H9 (cell line): ENCODE measurements at regions not wholly inside any gene's neighbourhood (a gene's known extent, or its start where the extent isn't known, plus 50 kb on each side); places are given as distances from the start of the nearest gene placed in this dataset.

ENCODE experiments used
- DNase-seq: peaks from one replicate; pipeline ENCODE4 v3.0.0-alpha.2; 2017
- H2AFZ ChIP-seq: one replicate; pipeline ENCODE4 v1.6.1; 2013; ENCODE audit warnings: mild to moderate bottlenecking, low read length, control low read depth, moderate library complexity
- H2AK5ac ChIP-seq: 2 replicates; pipeline ENCODE4 v1.6.1; 2013; ENCODE audit warnings: low read length, control low read depth, mixed read lengths; ENCODE audit not compliant: insufficient read length
- H2BK120ac ChIP-seq: one replicate; pipeline ENCODE4 v1.6.1; 2013; ENCODE audit warnings: low read depth, mild to moderate bottlenecking, low read length, control low read depth, inconsistent platforms; ENCODE audit not compliant: poor library complexity, severe bottlenecking
- H2BK12ac ChIP-seq: 2 replicates; pipeline ENCODE4 v1.6.1; 2013; ENCODE audit warnings: low read length, control low read depth, mixed read lengths, low read depth; ENCODE audit not compliant: insufficient read length
- H2BK15ac ChIP-seq: 2 replicates; pipeline ENCODE4 v1.6.1; 2013; ENCODE audit warnings: low read depth, low read length, control low read depth
- H2BK20ac ChIP-seq: one replicate; pipeline ENCODE4 v1.6.1; 2013; ENCODE audit warnings: low read depth, mild to moderate bottlenecking, low read length, control low read depth, inconsistent platforms; ENCODE audit not compliant: poor library complexity, severe bottlenecking
- H2BK5ac ChIP-seq: 2 replicates; pipeline ENCODE4 v1.6.1; 2013; ENCODE audit warnings: low read length, control low read depth, mixed read lengths; ENCODE audit not compliant: insufficient read length
- H3K14ac ChIP-seq: 2 replicates; pipeline ENCODE4 v1.6.1; 2013; ENCODE audit warnings: low read length, control low read depth; ENCODE audit not compliant: insufficient read depth
- H3K18ac ChIP-seq: 2 replicates; pipeline ENCODE4 v1.6.1; 2013; ENCODE audit warnings: low read depth, mild to moderate bottlenecking, mixed read lengths, low read length, control low read depth; ENCODE audit not compliant: insufficient read length
- H3K23ac ChIP-seq: 2 replicates; pipeline ENCODE4 v1.6.1; 2013; ENCODE audit warnings: low read length, control low read depth, mixed read lengths, low read depth; ENCODE audit not compliant: insufficient read length
- H3K23me2 ChIP-seq: 2 replicates; pipeline ENCODE4 v1.6.1; 2013; ENCODE audit warnings: low read depth, mild to moderate bottlenecking, mixed read lengths, low read length, control low read depth; ENCODE audit not compliant: insufficient read length, poor library complexity, severe bottlenecking
- H3K27ac ChIP-seq: 2 replicates; pipeline ENCODE4 v1.5.1; 2013; ENCODE audit warnings: low read length, control low read depth, mixed read lengths, low read depth; ENCODE audit not compliant: insufficient read length
- H3K27me3 ChIP-seq: 2 replicates; pipeline ENCODE4 v1.6.1; 2013; ENCODE audit warnings: low read length, control low read depth, inconsistent platforms; ENCODE audit not compliant: insufficient read depth
- H3K4ac ChIP-seq: 2 replicates; pipeline ENCODE4 v1.6.1; 2013; ENCODE audit warnings: low read depth, mild to moderate bottlenecking, control low read depth, inconsistent platforms, low read length, moderate library complexity
- H3K4me1 ChIP-seq: 2 replicates; pipeline ENCODE4 v1.6.1; 2013; ENCODE audit warnings: low read length, control low read depth, inconsistent platforms; ENCODE audit not compliant: insufficient read depth
- H3K4me2 ChIP-seq: 2 replicates; pipeline ENCODE4 v1.6.1; 2013; ENCODE audit warnings: low read length, control low read depth, mixed read lengths; ENCODE audit not compliant: insufficient read length, insufficient read depth
- H3K56ac ChIP-seq: 2 replicates; pipeline ENCODE4 v1.6.1; 2013; ENCODE audit warnings: low read depth, mild to moderate bottlenecking, mixed read lengths, low read length, control low read depth; ENCODE audit not compliant: insufficient read length
- H3K79me1 ChIP-seq: 2 replicates; pipeline ENCODE4 v1.6.1; 2013; ENCODE audit warnings: low read depth, mild to moderate bottlenecking, moderate library complexity, low read length, control low read depth, inconsistent platforms; ENCODE audit not compliant: insufficient read depth, poor library complexity, severe bottlenecking
- H3K79me2 ChIP-seq: 2 replicates; pipeline ENCODE4 v1.6.1; 2013; ENCODE audit warnings: low read length, control low read depth, inconsistent platforms; ENCODE audit not compliant: insufficient read depth
- H3K9ac ChIP-seq: 2 replicates; pipeline ENCODE4 v1.6.1; 2013; ENCODE audit warnings: low read length, control low read depth, mixed read lengths; ENCODE audit not compliant: insufficient read length; ENCODE audit errors: extremely low read depth
- H3K9me3 ChIP-seq: one replicate; pipeline ENCODE4 v1.6.1; 2013; ENCODE audit warnings: low read depth, low read length, inconsistent platforms; ENCODE audit not compliant: control insufficient read depth
- H3T11ph ChIP-seq: one replicate; pipeline ENCODE4 v1.6.1; 2013; ENCODE audit warnings: mild to moderate bottlenecking, low read length, control low read depth, inconsistent platforms
- H4K20me1 ChIP-seq: one replicate; pipeline ENCODE4 v1.6.1; 2013; ENCODE audit not compliant: control insufficient read depth, insufficient read length, insufficient read depth
- H4K5ac ChIP-seq: 2 replicates; pipeline ENCODE4 v1.6.1; 2013; ENCODE audit warnings: low read depth, mild to moderate bottlenecking, mixed read lengths, low read length, control low read depth; ENCODE audit not compliant: insufficient read length
- H4K8ac ChIP-seq: replicated peaks from 2 replicates; pipeline ENCODE4 v1.6.1; 2013; ENCODE audit warnings: low read length, control low read depth, mixed read lengths, low read depth; ENCODE audit not compliant: insufficient read length
- H4K91ac ChIP-seq: 2 replicates; pipeline ENCODE4 v1.6.1; 2013; ENCODE audit warnings: low read depth, mild to moderate bottlenecking, moderate library complexity, mixed read lengths, low read length, control low read depth; ENCODE audit not compliant: insufficient read length
- H3K27ac Mint-ChIP-seq, 3 experiments: 2 replicates in 2 of 3; 3 replicates in 1 of 3; pipeline ENCODE4 v1.8.0; 2020 to 2021; ENCODE audit warnings: mixed read lengths in 3 of 3, mild to moderate bottlenecking in 1 of 3, moderate library complexity in 1 of 3
- H3K27me3 Mint-ChIP-seq: 2 replicates; pipeline ENCODE4 v1.8.0; 2021; ENCODE audit warnings: low read depth, mild to moderate bottlenecking, moderate library complexity, mixed read lengths
- H3K36me3 Mint-ChIP-seq, 3 experiments: 2 replicates in 2 of 3; 3 replicates in 1 of 3; pipeline ENCODE4 v1.8.0; 2020 to 2021; ENCODE audit warnings: low read depth in 3 of 3, mixed read lengths in 3 of 3; ENCODE audit not compliant: insufficient read depth in 1 of 3
- H3K4me1 Mint-ChIP-seq, 2 experiments: 2 replicates each; pipeline ENCODE4 v1.8.0; 2020; ENCODE audit warnings: mixed read lengths in 2 of 2
- H3K4me3 Mint-ChIP-seq, 2 experiments: 2 replicates in 1 of 2; 3 replicates in 1 of 2; pipeline ENCODE4 v1.8.0; 2020 to 2021; ENCODE audit warnings: mild to moderate bottlenecking in 2 of 2, mixed read lengths in 2 of 2, moderate library complexity in 1 of 2
- H3K9me3 Mint-ChIP-seq, 2 experiments: 2 replicates in 1 of 2; 3 replicates in 1 of 2; pipeline ENCODE4 v1.8.0; 2020; ENCODE audit warnings: mild to moderate bottlenecking in 2 of 2, mixed read lengths in 2 of 2, moderate library complexity in 1 of 2
- WGBS: extraction: QIAGEN DNeasy Blood & Tissue Kit; methylation state at CpG from one replicate; pipeline ENCODE4 v1.1.7; 2013; ENCODE audit warnings: missing lambda C conversion rate, low lambda C conversion rate, mixed read lengths; ENCODE audit not compliant: insufficient read length; ENCODE audit errors: extremely low coverage; 5-methylcytosine and 5-hydroxymethylcytosine counted together
- TF ChIP-seq, protein P1 (sequence below): fragments of 200-600 bp; sonication (generic); conservative IDR thresholded peaks from 3 replicates; pipeline ENCODE4 v1.8.0; 2021; ENCODE audit warnings: antibody characterized with exemption, mild to moderate bottlenecking

DNA sequence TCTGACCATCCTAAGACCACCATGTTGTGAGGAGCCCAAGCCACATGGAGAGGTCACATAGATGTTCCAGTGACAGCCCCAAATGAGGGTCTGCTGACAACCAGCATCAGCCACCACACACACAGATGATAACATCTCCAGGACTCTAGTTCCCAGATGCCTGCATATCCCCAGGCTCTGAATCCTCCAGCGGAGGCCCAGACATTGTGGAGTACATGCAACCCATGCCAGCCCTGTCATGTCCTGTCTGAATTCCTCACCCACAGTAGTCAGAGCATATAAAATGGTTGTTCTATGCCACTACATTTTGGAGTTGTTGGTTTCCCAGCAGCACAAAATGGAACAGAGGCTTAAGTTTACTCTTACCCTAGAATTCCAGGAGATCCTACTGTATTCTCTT, 122.0 kb upstream of the SLC35G4 start:
- Mint-ChIP-seq H3K27ac (no peak overlapping the region), H3K4me3 (no peak overlapping the region), H3K36me3 (no peaks in the 10 kb centered on the region), H3K9me3 (no peaks in the 10 kb centered on the region), H3K27me3 (no peaks in the 10 kb centered on the region), H3K4me1 (no peaks in the 10 kb centered on the region)
- H3K14ac ChIP-seq, result no peak overlapping the region
- TF ChIP-seq, protein P1, sequence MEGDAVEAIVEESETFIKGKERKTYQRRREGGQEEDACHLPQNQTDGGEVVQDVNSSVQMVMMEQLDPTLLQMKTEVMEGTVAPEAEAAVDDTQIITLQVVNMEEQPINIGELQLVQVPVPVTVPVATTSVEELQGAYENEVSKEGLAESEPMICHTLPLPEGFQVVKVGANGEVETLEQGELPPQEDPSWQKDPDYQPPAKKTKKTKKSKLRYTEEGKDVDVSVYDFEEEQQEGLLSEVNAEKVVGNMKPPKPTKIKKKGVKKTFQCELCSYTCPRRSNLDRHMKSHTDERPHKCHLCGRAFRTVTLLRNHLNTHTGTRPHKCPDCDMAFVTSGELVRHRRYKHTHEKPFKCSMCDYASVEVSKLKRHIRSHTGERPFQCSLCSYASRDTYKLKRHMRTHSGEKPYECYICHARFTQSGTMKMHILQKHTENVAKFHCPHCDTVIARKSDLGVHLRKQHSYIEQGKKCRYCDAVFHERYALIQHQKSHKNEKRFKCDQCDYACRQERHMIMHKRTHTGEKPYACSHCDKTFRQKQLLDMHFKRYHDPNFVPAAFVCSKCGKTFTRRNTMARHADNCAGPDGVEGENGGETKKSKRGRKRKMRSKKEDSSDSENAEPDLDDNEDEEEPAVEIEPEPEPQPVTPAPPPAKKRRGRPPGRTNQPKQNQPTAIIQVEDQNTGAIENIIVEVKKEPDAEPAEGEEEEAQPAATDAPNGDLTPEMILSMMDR, result no peak
- WGBS, result no CpG with 5 or more reads among the region's 1 CpG
- H3K56ac ChIP-seq, result no peak overlapping the region
- no peak overlapping the region for H3K9ac ChIP-seq
- no peak overlapping the region for H2BK120ac ChIP-seq
- no peaks in the 10 kb centered on the region for H3K79me1 ChIP-seq
- no peaks in the 10 kb centered on the region for H3K23me2 ChIP-seq
- no peak overlapping the region for H3T11ph ChIP-seq
- no peak overlapping the region for H4K91ac ChIP-seq
- no peak overlapping the region for H2BK12ac ChIP-seq
- H2BK15ac ChIP-seq, result no peak overlapping the region
- H2BK5ac ChIP-seq, result no peak overlapping the region
- no peak overlapping the region for H3K23ac ChIP-seq
- no peaks in the 10 kb centered on the region for H3K9me3 ChIP-seq
- H3K27me3 ChIP-seq, result no peaks in the 10 kb centered on the region
- no peaks in the 10 kb centered on the region for H4K20me1 ChIP-seq
- H3K27ac ChIP-seq, result no peak overlapping the region
- H3K4me2 ChIP-seq, result no peak overlapping the region
- no peak overlapping the region for H2BK20ac ChIP-seq
- H2AFZ ChIP-seq, result no peak overlapping the region
- H3K18ac ChIP-seq, result no peak overlapping the region
- DNase-seq, result no peak
- H3K4ac ChIP-seq, result no peak overlapping the region
- H3K4me1 ChIP-seq, result no peaks in the 10 kb centered on the region
- no peak overlapping the region for H4K8ac ChIP-seq
- no peaks in the 10 kb centered on the region for H3K79me2 ChIP-seq
- no peak overlapping the region for H2AK5ac ChIP-seq
- H4K5ac ChIP-seq, result no peak overlapping the region
